ENCODE measurements at regions not wholly inside any gene's neighbourhood (a gene's known extent, or its start where the extent isn't known, plus 50 kb on each side); places are given as distances from the start of the nearest gene placed in this dataset.

DNA sequence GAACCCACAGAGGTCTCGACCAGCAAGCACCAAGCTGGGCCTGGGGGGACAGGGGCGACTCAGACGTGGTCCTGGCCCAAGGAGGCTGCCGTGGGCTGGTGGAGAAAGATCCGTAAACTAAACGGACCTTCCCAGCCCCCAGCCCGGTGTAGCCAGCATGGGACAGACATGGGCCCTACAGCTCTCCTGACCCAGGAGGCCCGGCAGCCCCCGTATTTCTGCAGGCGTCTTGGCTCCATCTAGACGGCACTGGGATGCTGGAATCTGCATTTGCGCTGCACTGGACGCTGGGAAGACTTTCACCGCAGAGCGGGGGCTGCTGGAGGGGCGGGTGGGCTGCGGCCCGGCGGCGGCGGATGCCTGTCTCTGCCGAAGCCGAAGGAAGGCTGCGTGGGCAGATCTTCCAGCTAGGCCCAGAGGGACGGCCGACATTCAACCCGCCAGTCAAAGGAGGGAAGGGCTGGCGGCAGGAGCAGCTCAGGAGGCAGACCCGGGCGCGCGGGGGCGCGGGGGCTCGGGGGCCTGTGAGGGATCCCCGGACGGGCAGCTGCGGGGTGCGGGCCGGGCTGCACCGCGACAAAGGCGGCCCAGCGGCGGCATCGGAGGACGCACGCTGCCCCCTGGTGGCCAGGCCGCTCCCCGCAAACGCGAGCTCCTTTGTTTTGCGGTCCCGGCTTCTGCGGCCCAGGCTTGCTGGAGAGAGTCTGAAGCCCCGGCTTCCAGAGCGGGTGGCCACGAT is 266.2 kb downstream of the NSG2 start:
- Histone ChIP-seq H3K4me3 (peak overlapping the region; percentile 32), H3K4me1 (ENCODE audit: insufficient read depth) (peaks cover 4% of the 10 kb centered on the region), H3K27me3 (peaks cover 18% of the 10 kb centered on the region), H3K9me2 (replicated peaks; ENCODE audit: insufficient read depth) (no peaks in the 10 kb centered on the region), H3K36me3 (replicated peaks; ENCODE audit: insufficient read depth, low read depth) (no peaks in the 10 kb centered on the region), H3K27ac (no peak overlapping the region), H3K79me2 (no peaks in the 10 kb centered on the region), H2AFZ (peak overlapping the region; percentile 64), H3K4me2 (peak overlapping the region; percentile 95), H3K9me3 (ENCODE audit: low read depth) (no peaks in the 10 kb centered on the region), H4K20me1 (ENCODE audit: insufficient read depth, poor library complexity, severe bottlenecking) (no peaks in the 10 kb centered on the region)
- DNase-seq (ENCODE audit: low spot score): peak; percentile 81
- TF ChIP-seq EZH2 (IDR thresholded peaks at IDR 0.05; ENCODE audit: borderline replicate concordance) (no peak), CTCF (IDR thresholded peaks at IDR 0.05; ENCODE audit: poor library complexity) (peak; percentile 82)
- 13% methylated on average over 35 of the region's 58 CpGs for WGBS (ENCODE audit: low lambda C conversion rate, missing lambda C conversion rate)

GRCh38 chr5:174312270-174312617 is 266.7 kb downstream of the NSG2 start:
- H3K27me3 ChIP-seq: peaks cover 18% of the 10 kb centered on the region
- peaks cover 4% of the 10 kb centered on the region for H3K4me1 ChIP-seq (ENCODE audit: insufficient read depth)
- H2AFZ ChIP-seq: no peak overlapping the region
- H3K4me2 ChIP-seq: peak overlapping the region; percentile 95
- H3K4me3 ChIP-seq: no peak overlapping the region
- no peaks in the 10 kb centered on the region for H3K9me3 ChIP-seq (ENCODE audit: low read depth)
- H3K36me3 ChIP-seq (replicated peaks; ENCODE audit: insufficient read depth, low read depth): no peaks in the 10 kb centered on the region
- H4K20me1 ChIP-seq (ENCODE audit: insufficient read depth, poor library complexity, severe bottlenecking): no peaks in the 10 kb centered on the region
- H3K9me2 ChIP-seq (replicated peaks; ENCODE audit: insufficient read depth): no peaks in the 10 kb centered on the region
- H3K79me2 ChIP-seq: no peaks in the 10 kb centered on the region
- no peak for DNase-seq (ENCODE audit: low spot score)
- TF ChIP-seq CTCF (IDR thresholded peaks at IDR 0.05; ENCODE audit: poor library complexity): no peak
- no peak for TF ChIP-seq EZH2 (IDR thresholded peaks at IDR 0.05; ENCODE audit: borderline replicate concordance)
- no peak for TF ChIP-seq EZH2phosphoT487 (IDR thresholded peaks at IDR 0.05; ENCODE audit: low read depth, severe bottlenecking, unreplicated experiment)
- WGBS (ENCODE audit: low lambda C conversion rate, missing lambda C conversion rate): 39% methylated on average over 19 of the region's 25 CpGs
- no peak overlapping the region for H3K27ac ChIP-seq

DNA sequence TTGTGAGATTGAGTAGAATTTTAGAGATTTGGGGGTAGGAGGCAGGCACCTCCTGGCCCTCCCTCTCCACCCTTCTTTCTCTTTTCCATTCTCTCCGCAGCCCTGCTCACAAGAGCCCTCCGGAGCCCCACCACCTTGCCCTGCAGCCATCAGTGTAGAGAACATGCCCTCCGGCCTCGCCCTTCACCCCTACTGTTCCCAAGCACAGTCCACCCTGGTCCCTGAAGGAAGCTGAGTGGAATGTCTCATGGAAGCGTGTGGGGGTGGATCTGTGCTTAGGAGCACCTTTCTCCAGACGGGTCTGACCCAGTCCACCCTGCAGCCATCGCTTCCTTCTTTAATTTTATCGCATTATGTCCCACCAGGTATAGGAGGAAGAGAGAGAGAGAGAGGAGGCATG is 267.1 kb downstream of the NSG2 start:
- no peak overlapping the region for H3K4me3 ChIP-seq
- TF ChIP-seq EZH2phosphoT487 (IDR thresholded peaks at IDR 0.05; ENCODE audit: low read depth, severe bottlenecking, unreplicated experiment): no peak
- TF ChIP-seq CTCF (IDR thresholded peaks at IDR 0.05; ENCODE audit: poor library complexity): no peak
- TF ChIP-seq EZH2 (IDR thresholded peaks at IDR 0.05; ENCODE audit: borderline replicate concordance): no peak
- H3K36me3 ChIP-seq (replicated peaks; ENCODE audit: insufficient read depth, low read depth): no peaks in the 10 kb centered on the region
- no peak overlapping the region for H3K27ac ChIP-seq
- no peak for DNase-seq (ENCODE audit: low spot score)
- no peak overlapping the region for H2AFZ ChIP-seq
- H3K27me3 ChIP-seq: peaks cover 18% of the 10 kb centered on the region
- no peaks in the 10 kb centered on the region for H3K9me3 ChIP-seq (ENCODE audit: low read depth)
- 93% methylated on average over 8 of the region's 8 CpGs for WGBS (ENCODE audit: low lambda C conversion rate, missing lambda C conversion rate)
- no peaks in the 10 kb centered on the region for H4K20me1 ChIP-seq (ENCODE audit: insufficient read depth, poor library complexity, severe bottlenecking)
- H3K4me1 ChIP-seq (ENCODE audit: insufficient read depth): peaks cover 4% of the 10 kb centered on the region
- H3K4me2 ChIP-seq: no peak overlapping the region
- no peaks in the 10 kb centered on the region for H3K79me2 ChIP-seq
- no peaks in the 10 kb centered on the region for H3K9me2 ChIP-seq (replicated peaks; ENCODE audit: insufficient read depth)
